Calu3 (cell line): ENCODE measurements at regions not wholly inside any gene's neighbourhood (a gene's known extent, or its start where the extent isn't known, plus 50 kb on each side); places are given as distances from the start of the nearest gene placed in this dataset.

Source experiments
- BruUV-seq: library from RNA; stranded (reverse); fragments of 400-500 nt; replicated peaks from 2 replicates; lab custom pipeline; 2021; lab: Mats Ljungman, UMichigan
- CTCF ChIA-PET: fragments of 300-600 bp; sonication (Branson Sonifier 250); formaldehyde crosslinking; loops from one replicate; lab custom pipeline; 2022; ENCODE audit warnings: antibody characterized with exemption; lab: Charles Lee
- DNase-seq: peaks from one replicate; pipeline ENCODE4 v3.0.0; 2022
- H3K27ac Mint-ChIP-seq: one replicate; pipeline ENCODE4 v1.8.0; 2022; ENCODE audit warnings: mixed read lengths; ENCODE audit not compliant: unreplicated experiment
- H3K27me3 Mint-ChIP-seq: one replicate; pipeline ENCODE4 v1.8.0; 2022; ENCODE audit warnings: mixed read lengths; ENCODE audit not compliant: unreplicated experiment
- H3K36me3 Mint-ChIP-seq: one replicate; pipeline ENCODE4 v1.8.0; 2022; ENCODE audit warnings: mild to moderate bottlenecking, moderate library complexity, mixed read lengths; ENCODE audit not compliant: insufficient read depth, unreplicated experiment
- H3K4me1 Mint-ChIP-seq: one replicate; pipeline ENCODE4 v1.8.0; 2022; ENCODE audit warnings: mild to moderate bottlenecking, low read depth, mixed read lengths; ENCODE audit not compliant: unreplicated experiment
- H3K4me3 Mint-ChIP-seq: one replicate; pipeline ENCODE4 v1.8.0; 2022; ENCODE audit warnings: mild to moderate bottlenecking, low read depth, moderate library complexity, mixed read lengths; ENCODE audit not compliant: unreplicated experiment
- H3K9me3 Mint-ChIP-seq: one replicate; pipeline ENCODE4 v1.8.0; 2022; ENCODE audit warnings: low read depth, mixed read lengths; ENCODE audit not compliant: unreplicated experiment
- intact Hi-C: fragments of 100-400 bp; cut with micrococcal nuclease; formaldehyde crosslinking; loops from one replicate; pipeline ENCODE4 v1.10.0; 2022; ENCODE audit not compliant: unreplicated experiment
- TF ChIP-seq, protein P1 (sequence below): fragments of 200-600 bp; IDR thresholded peaks from one replicate; pipeline ENCODE4 v1.8.0; 2022; ENCODE audit warnings: antibody characterized with exemption; ENCODE audit not compliant: unreplicated experiment

DNA sequence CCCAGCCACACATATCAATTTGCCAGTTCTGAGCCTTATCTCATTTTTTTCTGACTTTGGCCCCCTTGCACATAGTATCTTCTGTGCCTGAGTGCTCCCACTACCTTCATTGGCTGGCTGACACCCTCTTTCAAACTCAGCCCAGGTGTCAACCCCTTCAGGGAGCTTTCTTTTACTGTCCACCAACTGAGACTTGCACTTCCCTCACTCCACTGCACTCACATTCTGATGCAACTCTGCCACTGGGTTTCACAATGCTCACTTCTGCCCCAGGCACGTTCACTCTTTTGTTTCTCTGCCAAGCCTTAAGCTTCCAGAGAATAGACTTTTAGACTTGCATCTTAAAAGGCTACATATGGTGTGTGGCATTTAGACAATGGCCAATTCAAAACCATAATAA, 101.5 kb upstream of the CBLB start:
- CTCF ChIA-PET, result no interaction called here
- no peak for DNase-seq
- peaks cover 6% of the 10 kb centered on the region for H3K9me3 Mint-ChIP-seq
- H3K4me3 Mint-ChIP-seq, result no peak overlapping the region
- peak overlapping the region; percentile 68 for H3K27ac Mint-ChIP-seq
- no TSS peak for BruUV-seq
- no peaks in the 10 kb centered on the region for H3K27me3 Mint-ChIP-seq
- H3K36me3 Mint-ChIP-seq, result peaks cover 5% of the 10 kb centered on the region
- peaks cover 7% of the 10 kb centered on the region for H3K4me1 Mint-ChIP-seq
- intact Hi-C loops, result no loop called here
- TF ChIP-seq, protein P1, sequence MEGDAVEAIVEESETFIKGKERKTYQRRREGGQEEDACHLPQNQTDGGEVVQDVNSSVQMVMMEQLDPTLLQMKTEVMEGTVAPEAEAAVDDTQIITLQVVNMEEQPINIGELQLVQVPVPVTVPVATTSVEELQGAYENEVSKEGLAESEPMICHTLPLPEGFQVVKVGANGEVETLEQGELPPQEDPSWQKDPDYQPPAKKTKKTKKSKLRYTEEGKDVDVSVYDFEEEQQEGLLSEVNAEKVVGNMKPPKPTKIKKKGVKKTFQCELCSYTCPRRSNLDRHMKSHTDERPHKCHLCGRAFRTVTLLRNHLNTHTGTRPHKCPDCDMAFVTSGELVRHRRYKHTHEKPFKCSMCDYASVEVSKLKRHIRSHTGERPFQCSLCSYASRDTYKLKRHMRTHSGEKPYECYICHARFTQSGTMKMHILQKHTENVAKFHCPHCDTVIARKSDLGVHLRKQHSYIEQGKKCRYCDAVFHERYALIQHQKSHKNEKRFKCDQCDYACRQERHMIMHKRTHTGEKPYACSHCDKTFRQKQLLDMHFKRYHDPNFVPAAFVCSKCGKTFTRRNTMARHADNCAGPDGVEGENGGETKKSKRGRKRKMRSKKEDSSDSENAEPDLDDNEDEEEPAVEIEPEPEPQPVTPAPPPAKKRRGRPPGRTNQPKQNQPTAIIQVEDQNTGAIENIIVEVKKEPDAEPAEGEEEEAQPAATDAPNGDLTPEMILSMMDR, result no peak

DNA sequence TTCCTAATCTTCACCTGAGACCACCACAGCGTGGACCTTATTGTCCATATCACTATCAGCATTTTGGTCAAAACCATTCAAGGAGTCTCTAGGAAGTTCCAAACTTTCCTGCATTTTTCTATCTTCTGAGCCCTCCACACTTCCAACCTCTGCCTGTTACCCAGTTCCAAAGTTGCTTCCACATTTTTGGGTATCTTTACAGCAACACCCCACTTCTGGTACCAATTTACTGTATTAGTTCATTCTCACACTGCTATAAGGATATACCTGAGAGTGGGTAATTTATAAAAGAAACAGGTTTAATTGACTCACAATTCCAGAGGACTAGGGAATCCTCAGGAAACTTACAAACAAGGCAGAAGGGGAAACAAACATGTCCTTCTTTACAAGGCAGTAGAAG, 103.3 kb upstream of the CBLB start:
- TF ChIP-seq, protein P1, result no peak
- Mint-ChIP-seq H3K9me3 (peaks cover 6% of the 10 kb centered on the region), H3K36me3 (peaks cover 5% of the 10 kb centered on the region), H3K4me3 (no peak overlapping the region), H3K27ac (no peak overlapping the region), H3K27me3 (no peaks in the 10 kb centered on the region), H3K4me1 (peaks cover 7% of the 10 kb centered on the region)
- CTCF ChIA-PET, result no interaction called here
- intact Hi-C loops, result no loop called here
- no peak for DNase-seq
- BruUV-seq, result no TSS peak

DNA sequence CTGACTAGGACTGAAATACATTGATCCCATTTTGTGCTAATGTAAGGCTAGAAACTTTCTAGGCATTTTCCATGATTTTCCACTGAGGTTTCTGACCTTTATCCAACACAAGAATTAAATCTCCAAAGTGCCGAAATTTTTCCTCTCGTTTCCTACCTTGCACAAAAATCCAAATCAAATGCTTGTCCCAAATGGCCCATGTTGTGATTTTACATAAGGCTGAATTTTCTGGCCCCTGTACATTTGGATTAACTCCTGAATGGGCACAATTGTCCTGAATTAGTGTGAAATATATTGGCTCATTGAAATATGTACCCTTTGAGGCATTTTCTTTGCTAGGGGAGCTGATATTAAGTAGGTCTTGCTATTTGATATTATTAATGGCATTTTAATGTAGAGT, 105.6 kb upstream of the CBLB start:
- Mint-ChIP-seq H3K27me3 (no peaks in the 10 kb centered on the region), H3K9me3 (peaks cover 6% of the 10 kb centered on the region), H3K27ac (no peak overlapping the region), H3K4me3 (no peak overlapping the region), H3K36me3 (peaks cover 5% of the 10 kb centered on the region), H3K4me1 (peaks cover 7% of the 10 kb centered on the region)
- TF ChIP-seq, protein P1, result no peak
- intact Hi-C loops, result no loop called here
- CTCF ChIA-PET, result no interaction called here
- DNase-seq, result no peak
- BruUV-seq, result no TSS peak

DNA sequence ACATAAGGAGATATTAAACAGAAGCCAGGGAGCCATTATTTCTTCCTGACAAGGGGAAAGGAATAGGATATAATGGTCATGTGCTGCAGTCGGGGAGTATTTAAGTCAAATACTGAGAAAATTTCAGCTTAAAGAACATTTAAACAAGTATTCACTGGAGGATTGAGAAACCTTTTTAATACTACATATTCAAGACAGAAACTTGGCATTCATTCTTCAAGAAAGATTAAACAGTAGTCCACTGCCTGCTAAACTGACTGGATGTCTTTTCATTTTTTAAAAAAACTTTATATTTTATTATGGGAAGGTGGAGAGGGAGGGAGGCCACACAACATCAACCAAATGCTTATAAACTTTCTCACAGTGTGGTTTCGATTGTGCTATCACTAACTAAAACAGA, 107.4 kb upstream of the CBLB start:
- BruUV-seq, result no TSS peak
- Mint-ChIP-seq H3K4me3 (no peak overlapping the region), H3K36me3 (no peaks in the 10 kb centered on the region), H3K9me3 (no peaks in the 10 kb centered on the region), H3K27ac (no peak overlapping the region), H3K27me3 (no peaks in the 10 kb centered on the region), H3K4me1 (no peaks in the 10 kb centered on the region)
- DNase-seq, result no peak
- CTCF ChIA-PET, result no interaction called here
- TF ChIP-seq, protein P1, result no peak
- intact Hi-C loops, result no loop called here
